ENCODE measurements at regions not wholly inside any gene's neighbourhood (a gene's known extent, or its start where the extent isn't known, plus 50 kb on each side); places are given as distances from the start of the nearest gene placed in this dataset.

- no peak for TF ChIP-seq CTCF (IDR thresholded peaks at IDR 0.05)
- no peak for TF ChIP-seq POLR2A (IDR thresholded peaks at IDR 0.05)
These were observed 943.6 kb downstream of the DIPK2A start for GRCh38 chr3:144915202-144915601.
